Endodermal cell (in vitro differentiated cells): ENCODE measurements at regions not wholly inside any gene's neighbourhood (a gene's known extent, or its start where the extent isn't known, plus 50 kb on each side); places are given as distances from the start of the nearest gene placed in this dataset.

Experiments
- DNase-seq: peaks from one replicate; pipeline ENCODE4 v3.0.0-alpha.2; 2017
- H3K27ac ChIP-seq: 2 replicates; pipeline ENCODE4 v1.5.1; 2013; ENCODE audit warnings: mild to moderate bottlenecking, low read depth, low read length, moderate library complexity
- H3K27me3 ChIP-seq: 2 replicates; pipeline ENCODE4 v1.6.1; 2013; ENCODE audit warnings: mild to moderate bottlenecking, low read length, moderate library complexity; ENCODE audit not compliant: insufficient read depth, control insufficient read depth, poor library complexity, severe bottlenecking
- H3K36me3 ChIP-seq: 2 replicates; pipeline ENCODE4 v1.7.0; 2013; ENCODE audit warnings: mild to moderate bottlenecking, low read length, moderate library complexity; ENCODE audit not compliant: control insufficient read depth, insufficient read depth
- H3K4me1 ChIP-seq: one replicate; pipeline ENCODE4 v1.7.0; 2013; ENCODE audit warnings: low read length; ENCODE audit not compliant: control insufficient read depth, insufficient read depth
- H3K4me3 ChIP-seq: 2 replicates; pipeline ENCODE4 v1.5.1; 2013; ENCODE audit warnings: mild to moderate bottlenecking, low read length, moderate library complexity
- H3K9ac ChIP-seq: 2 replicates; pipeline ENCODE4 v1.6.1; 2013; ENCODE audit warnings: mild to moderate bottlenecking, low read length, moderate library complexity; ENCODE audit not compliant: poor library complexity, severe bottlenecking; ENCODE audit errors: extremely low read depth
- H3K9me3 ChIP-seq: 2 replicates; pipeline ENCODE4 v1.6.1; 2013; ENCODE audit warnings: mild to moderate bottlenecking, low read length, moderate library complexity; ENCODE audit not compliant: control insufficient read depth
- H3K27ac Mint-ChIP-seq: 2 replicates; pipeline ENCODE4 v1.8.0; 2020; ENCODE audit warnings: mixed read lengths
- H3K27me3 Mint-ChIP-seq: 2 replicates; pipeline ENCODE4 v1.8.0; 2021; ENCODE audit warnings: mild to moderate bottlenecking, mixed read lengths; ENCODE audit not compliant: insufficient read depth
- H3K36me3 Mint-ChIP-seq: 2 replicates; pipeline ENCODE4 v1.8.0; 2020; ENCODE audit warnings: low read depth, mixed read lengths
- H3K4me1 Mint-ChIP-seq: 2 replicates; pipeline ENCODE4 v1.8.0; 2020; ENCODE audit warnings: mixed read lengths
- H3K4me3 Mint-ChIP-seq: 2 replicates; pipeline ENCODE4 v1.8.0; 2020; ENCODE audit warnings: mild to moderate bottlenecking, moderate library complexity, mixed read lengths
- H3K9me3 Mint-ChIP-seq: 2 replicates; pipeline ENCODE4 v1.8.0; 2020; ENCODE audit warnings: mild to moderate bottlenecking, mixed read lengths
- WGBS, 2 experiments: methylation state at CpG; one replicate each; pipeline versions ENCODE4 v1.1.5 to v1.1.7; 2013; ENCODE audit warnings: missing lambda C conversion rate in 2 of 2, mixed read lengths in 1 of 2; ENCODE audit not compliant: insufficient coverage in 1 of 2, insufficient read length in 1 of 2; 5-methylcytosine and 5-hydroxymethylcytosine counted together
- TF ChIP-seq, protein P1 (sequence below): fragments of 200-600 bp; sonication (generic); conservative IDR thresholded peaks from 2 replicates; pipeline ENCODE4 v1.5.0; 2021; ENCODE audit warnings: antibody characterized with exemption, mild to moderate bottlenecking

DNA sequence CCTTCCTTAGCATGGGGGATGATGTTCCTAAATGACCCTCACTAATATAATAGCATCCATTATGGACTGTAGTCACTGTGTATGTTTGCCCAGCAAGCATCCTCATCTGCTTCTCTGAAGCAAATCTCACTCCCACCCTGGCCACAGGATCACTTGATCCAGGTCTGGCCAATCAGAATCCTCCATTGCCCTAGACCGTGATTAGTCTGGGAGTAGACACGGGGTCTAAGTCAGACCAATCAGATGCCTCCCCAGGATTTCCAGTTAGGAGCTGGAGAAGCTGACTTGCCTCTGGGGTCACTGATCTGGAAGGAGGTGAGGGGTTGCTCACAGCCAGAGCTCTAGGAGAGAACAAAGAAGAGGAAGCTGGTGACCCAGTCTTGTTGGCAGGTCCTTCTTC is 153.9 kb downstream of the DHX35 start:
- no peak overlapping the region for H3K9ac ChIP-seq
- no peak overlapping the region for H3K4me3 ChIP-seq
- no peaks in the 10 kb centered on the region for H3K36me3 ChIP-seq
- no peaks in the 10 kb centered on the region for H3K4me1 ChIP-seq
- Mint-ChIP-seq H3K4me1 (peaks cover 7% of the 10 kb centered on the region), H3K4me3 (no peak overlapping the region), H3K9me3 (no peaks in the 10 kb centered on the region), H3K27me3 (peaks cover 10% of the 10 kb centered on the region), H3K36me3 (no peaks in the 10 kb centered on the region), H3K27ac (no peak overlapping the region)
- TF ChIP-seq, protein P1, sequence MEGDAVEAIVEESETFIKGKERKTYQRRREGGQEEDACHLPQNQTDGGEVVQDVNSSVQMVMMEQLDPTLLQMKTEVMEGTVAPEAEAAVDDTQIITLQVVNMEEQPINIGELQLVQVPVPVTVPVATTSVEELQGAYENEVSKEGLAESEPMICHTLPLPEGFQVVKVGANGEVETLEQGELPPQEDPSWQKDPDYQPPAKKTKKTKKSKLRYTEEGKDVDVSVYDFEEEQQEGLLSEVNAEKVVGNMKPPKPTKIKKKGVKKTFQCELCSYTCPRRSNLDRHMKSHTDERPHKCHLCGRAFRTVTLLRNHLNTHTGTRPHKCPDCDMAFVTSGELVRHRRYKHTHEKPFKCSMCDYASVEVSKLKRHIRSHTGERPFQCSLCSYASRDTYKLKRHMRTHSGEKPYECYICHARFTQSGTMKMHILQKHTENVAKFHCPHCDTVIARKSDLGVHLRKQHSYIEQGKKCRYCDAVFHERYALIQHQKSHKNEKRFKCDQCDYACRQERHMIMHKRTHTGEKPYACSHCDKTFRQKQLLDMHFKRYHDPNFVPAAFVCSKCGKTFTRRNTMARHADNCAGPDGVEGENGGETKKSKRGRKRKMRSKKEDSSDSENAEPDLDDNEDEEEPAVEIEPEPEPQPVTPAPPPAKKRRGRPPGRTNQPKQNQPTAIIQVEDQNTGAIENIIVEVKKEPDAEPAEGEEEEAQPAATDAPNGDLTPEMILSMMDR = no peak
- DNase-seq = no peak
- no peaks in the 10 kb centered on the region for H3K9me3 ChIP-seq
- peaks cover 5% of the 10 kb centered on the region for H3K27me3 ChIP-seq
- no peak overlapping the region for H3K27ac ChIP-seq
- 83 to 90% methylated on average over 2 of the region's 2 CpGs for WGBS, 2 experiments

DNA sequence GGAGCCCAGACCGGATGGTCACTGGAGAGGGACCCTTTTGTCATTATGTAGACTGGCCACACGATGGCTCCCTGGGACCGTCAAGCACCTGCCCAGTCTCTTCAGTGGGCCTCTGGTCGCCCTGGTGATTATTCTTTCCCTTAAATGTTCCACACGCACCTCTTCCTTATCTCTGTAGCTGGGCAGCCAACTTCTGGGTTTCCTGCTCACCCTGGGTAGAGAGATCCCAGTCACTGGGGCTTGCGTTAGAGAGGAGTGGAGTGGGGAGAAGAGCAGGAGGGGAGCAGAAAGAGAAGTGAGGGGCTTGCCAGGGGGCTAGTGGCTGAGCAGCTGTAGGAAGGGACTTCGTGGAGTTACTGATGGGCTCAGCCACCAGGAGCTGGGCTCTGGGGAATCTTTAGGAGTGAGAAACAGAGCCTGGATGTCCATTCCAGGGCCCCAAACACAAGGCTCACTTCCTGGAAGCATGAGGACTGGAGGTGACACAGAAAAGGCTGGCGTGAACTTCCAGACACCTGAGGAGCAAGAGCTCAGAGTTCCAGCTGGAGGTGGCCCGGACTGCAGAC is 150.1 kb downstream of the DHX35 start:
- no peaks in the 10 kb centered on the region for H3K36me3 ChIP-seq
- no peaks in the 10 kb centered on the region for H3K9me3 Mint-ChIP-seq

DNA sequence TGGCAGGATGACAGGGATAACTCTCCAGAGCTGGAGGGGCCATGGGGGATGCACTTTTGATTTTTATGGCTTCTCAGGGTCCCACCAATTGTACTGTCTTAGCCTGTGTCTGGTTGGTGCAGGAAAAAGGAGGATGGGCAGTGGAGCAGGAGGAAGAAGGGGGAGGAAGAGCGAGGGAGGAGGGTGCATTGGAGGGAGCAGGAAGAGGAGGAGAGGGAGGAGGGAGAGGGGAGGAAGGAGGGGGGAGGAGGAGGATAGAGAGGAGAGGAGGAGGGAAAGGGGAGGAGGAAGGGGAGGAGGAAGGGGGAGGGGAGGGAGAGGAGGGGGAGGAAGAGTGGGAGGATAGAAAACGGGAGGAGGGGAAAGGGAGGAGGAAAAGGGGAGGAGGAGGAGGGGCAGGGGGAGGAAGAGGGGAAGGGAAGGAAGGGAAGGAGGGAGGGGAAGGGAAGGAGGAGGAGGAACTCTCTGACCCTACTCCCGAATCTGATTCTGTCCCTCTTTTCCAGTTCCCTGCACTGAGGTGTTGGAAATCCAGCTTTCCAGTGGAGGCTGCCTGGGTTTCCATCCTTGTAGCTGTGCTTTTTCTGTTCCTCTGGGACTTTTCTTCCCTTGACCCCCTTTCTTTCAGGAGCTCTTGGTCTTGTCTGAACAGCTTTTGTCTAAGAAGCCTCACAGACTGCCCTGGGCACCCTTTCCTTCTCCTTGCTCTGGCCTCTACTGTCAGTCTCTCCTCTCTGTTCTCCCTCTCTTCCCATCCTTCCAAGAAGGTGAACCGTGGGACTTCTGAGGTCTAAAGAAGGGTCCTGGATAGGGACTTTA is 149.4 kb downstream of the DHX35 start:
- Histone ChIP-seq H3K36me3 (no peaks in the 10 kb centered on the region), H3K9me3 (no peaks in the 10 kb centered on the region), H3K27ac (no peak overlapping the region), H3K27me3 (peaks cover 25% of the 10 kb centered on the region), H3K4me1 (no peaks in the 10 kb centered on the region), H3K9ac (no peak overlapping the region), H3K4me3 (no peak overlapping the region)
- 43 to 44% methylated on average over 4 of the region's 4 CpGs for WGBS, 2 experiments
- Mint-ChIP-seq H3K27ac (no peak overlapping the region), H3K4me3 (no peak overlapping the region), H3K36me3 (no peaks in the 10 kb centered on the region), H3K27me3 (peaks cover 11% of the 10 kb centered on the region), H3K9me3 (no peaks in the 10 kb centered on the region), H3K4me1 (peaks cover 14% of the 10 kb centered on the region)
- DNase-seq = no peak
- TF ChIP-seq, protein P1 = no peak

More for the DNA sequence above, 150.1 kb downstream of the DHX35 start:
- Mint-ChIP-seq H3K4me1 (peaks cover 14% of the 10 kb centered on the region), H3K4me3 (no peak overlapping the region), H3K36me3 (no peaks in the 10 kb centered on the region), H3K27me3 (peaks cover 10% of the 10 kb centered on the region), H3K27ac (no peak overlapping the region)
- peak; percentile 88 for DNase-seq
- H3K27ac ChIP-seq = no peak overlapping the region
- H3K4me1 ChIP-seq = no peaks in the 10 kb centered on the region
- H3K4me3 ChIP-seq = no peak overlapping the region
- 26 to 37% methylated on average over 4 to 9 of the region's 9 CpGs for WGBS, 2 experiments
- TF ChIP-seq, protein P1 = peak; percentile 89
- no peaks in the 10 kb centered on the region for H3K9me3 ChIP-seq
- no peak overlapping the region for H3K9ac ChIP-seq
- H3K27me3 ChIP-seq = peaks cover 23% of the 10 kb centered on the region
